ENCODE measurements at regions not wholly inside any gene's neighbourhood (a gene's known extent, or its start where the extent isn't known, plus 50 kb on each side); places are given as distances from the start of the nearest gene placed in this dataset.

GRCh38 chr4:27742816-27743215, 882.2 kb downstream of the STIM2 start:
- Histone ChIP-seq H3K4me2 (no peak overlapping the region), H3K4me3 (no peak overlapping the region), H3K27ac (ENCODE audit: low read depth) (no peak overlapping the region), H3F3A (replicated peaks; ENCODE audit: low read depth) (no peaks in the 10 kb centered on the region), H4K20me1 (replicated peaks; ENCODE audit: insufficient read depth) (no peaks in the 10 kb centered on the region), H3K4me1 (ENCODE audit: insufficient read depth) (peaks cover 19% of the 10 kb centered on the region), H3K79me2 (replicated peaks; ENCODE audit: insufficient read depth) (no peaks in the 10 kb centered on the region), H3K36me3 (ENCODE audit: insufficient read depth) (no peaks in the 10 kb centered on the region), H2AFZ (no peak overlapping the region), H3K27me3 (ENCODE audit: insufficient read depth) (no peaks in the 10 kb centered on the region), H3K9me2 (ENCODE audit: insufficient read depth) (no peaks in the 10 kb centered on the region)
- ATAC-seq (no peak), DNase-seq (ENCODE audit: low spot score) (no peak)
- H3K4me3 Mint-ChIP-seq: no peak overlapping the region
- H3K27me3 Mint-ChIP-seq (ENCODE audit: insufficient read depth, low read depth, poor library complexity): no peaks in the 10 kb centered on the region
- TF ChIP-seq EZH2phosphoT487 (IDR thresholded peaks at IDR 0.05; ENCODE audit: unreplicated experiment) (no peak), JUNB (IDR thresholded peaks at IDR 0.05; ENCODE audit: unreplicated experiment) (no peak), ZNF114 (CRISPR knock-in tag; IDR thresholded peaks at IDR 0.05) (no peak), REST (IDR thresholded peaks at IDR 0.05; ENCODE audit: unreplicated experiment) (no peak)
- H3K36me3 Mint-ChIP-seq (ENCODE audit: low read depth): peaks cover 10% of the 10 kb centered on the region
- H3K4me1 Mint-ChIP-seq: peaks cover 11% of the 10 kb centered on the region; the same call in 2 of the 3 replicates
- H3K27ac Mint-ChIP-seq: peak overlapping the region; percentile 72; the same call in 1 of the 2 replicates
- H3K9me3 Mint-ChIP-seq: peaks cover 12% of the 10 kb centered on the region

GRCh38 chr4:27759611-27760575, 899.3 kb downstream of the STIM2 start:
- no peaks in the 10 kb centered on the region for H3K36me3 ChIP-seq (ENCODE audit: insufficient read depth)
- H3K9me3 Mint-ChIP-seq: no peaks in the 10 kb centered on the region; the same call in 2 of the 3 replicates
- TF ChIP-seq STAT1 (IDR thresholded peaks at IDR 0.05; ENCODE audit: unreplicated experiment) (no peak), CTCF (conservative IDR thresholded peaks at IDR 0.05; ENCODE audit: low read depth in 2 of 2) (no peak), REST (IDR thresholded peaks at IDR 0.05; ENCODE audit: unreplicated experiment) (no peak), CREB1 (CRISPR knock-in tag; IDR thresholded peaks at IDR 0.05; ENCODE audit: low read depth) (no peak), EZH2phosphoT487 (IDR thresholded peaks at IDR 0.05; ENCODE audit: unreplicated experiment) (no peak)

More at GRCh38 chr4:27759611-27760575, 899.3 kb downstream of the STIM2 start:
- no peaks in the 10 kb centered on the region for H3K79me2 ChIP-seq (replicated peaks; ENCODE audit: insufficient read depth)
- H3K4me3 Mint-ChIP-seq: no peak overlapping the region
- H3K27ac Mint-ChIP-seq: no peak overlapping the region
- H3K4me3 ChIP-seq: no peak overlapping the region
- no peaks in the 10 kb centered on the region for H3K27me3 ChIP-seq (ENCODE audit: insufficient read depth)
- no peaks in the 10 kb centered on the region for H4K20me1 ChIP-seq (replicated peaks; ENCODE audit: insufficient read depth)
- ATAC-seq (no peak), DNase-seq (ENCODE audit: low spot score) (no peak)
- H3F3A ChIP-seq (replicated peaks; ENCODE audit: low read depth): no peaks in the 10 kb centered on the region
- no peaks in the 10 kb centered on the region for H3K9me2 ChIP-seq (ENCODE audit: insufficient read depth)
- H3K27me3 Mint-ChIP-seq (ENCODE audit: insufficient read depth, low read depth, poor library complexity): no peaks in the 10 kb centered on the region
- H3K4me1 ChIP-seq (ENCODE audit: insufficient read depth): no peaks in the 10 kb centered on the region
- H3K27ac ChIP-seq (ENCODE audit: low read depth): no peak overlapping the region
- H3K4me1 Mint-ChIP-seq: no peaks in the 10 kb centered on the region
- H2AFZ ChIP-seq: no peak overlapping the region
- H3K4me2 ChIP-seq: no peak overlapping the region
- no peaks in the 10 kb centered on the region for H3K36me3 Mint-ChIP-seq (ENCODE audit: low read depth)
